B cell (primary cell): ENCODE measurements at regions not wholly inside any gene's neighbourhood (a gene's known extent, or its start where the extent isn't known, plus 50 kb on each side); places are given as distances from the start of the nearest gene placed in this dataset.

ENCODE experiments used
- EZH2 ChIP-seq: IDR thresholded peaks from 2 replicates; pipeline ENCODE4 v1.6.1; 2012; ENCODE audit warnings: borderline replicate concordance, low read depth, mild to moderate bottlenecking, moderate library complexity, low read length; ENCODE audit not compliant: insufficient read depth, poor library complexity, severe bottlenecking
- TF ChIP-seq, protein P1 (sequence below): fragments of 200-600 bp; IDR thresholded peaks from one replicate; pipeline ENCODE4 v1.8.0; 2022; ENCODE audit warnings: antibody characterized with exemption, mild to moderate bottlenecking

DNA sequence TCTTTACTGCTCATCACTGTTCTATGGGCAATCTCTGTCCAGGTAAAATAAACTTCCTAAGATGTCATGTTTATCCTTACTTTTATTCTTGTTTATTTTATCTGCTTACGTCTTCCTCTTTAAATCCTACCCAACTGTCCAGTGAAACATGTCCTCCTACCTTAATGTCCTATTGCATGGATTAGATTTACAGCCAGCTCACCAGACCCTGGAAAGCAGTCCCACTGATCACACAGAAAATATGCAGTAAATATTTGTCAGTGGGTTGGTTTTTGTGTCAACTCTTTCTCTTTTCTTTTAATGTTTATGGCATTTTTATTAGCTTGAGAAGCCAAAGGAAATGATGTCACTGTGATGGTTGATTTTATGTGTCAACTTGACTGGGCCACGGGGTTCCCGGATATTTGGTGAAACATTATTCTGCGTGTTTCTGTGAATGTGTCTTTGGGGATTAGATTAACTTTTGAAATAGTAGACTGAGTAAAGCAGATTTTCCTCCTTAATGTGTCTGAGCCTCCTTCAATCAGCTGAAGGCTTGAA, 258.3 kb downstream of the SRGAP2C start:
- TF ChIP-seq EZH2: no peak
- TF ChIP-seq, protein P1, sequence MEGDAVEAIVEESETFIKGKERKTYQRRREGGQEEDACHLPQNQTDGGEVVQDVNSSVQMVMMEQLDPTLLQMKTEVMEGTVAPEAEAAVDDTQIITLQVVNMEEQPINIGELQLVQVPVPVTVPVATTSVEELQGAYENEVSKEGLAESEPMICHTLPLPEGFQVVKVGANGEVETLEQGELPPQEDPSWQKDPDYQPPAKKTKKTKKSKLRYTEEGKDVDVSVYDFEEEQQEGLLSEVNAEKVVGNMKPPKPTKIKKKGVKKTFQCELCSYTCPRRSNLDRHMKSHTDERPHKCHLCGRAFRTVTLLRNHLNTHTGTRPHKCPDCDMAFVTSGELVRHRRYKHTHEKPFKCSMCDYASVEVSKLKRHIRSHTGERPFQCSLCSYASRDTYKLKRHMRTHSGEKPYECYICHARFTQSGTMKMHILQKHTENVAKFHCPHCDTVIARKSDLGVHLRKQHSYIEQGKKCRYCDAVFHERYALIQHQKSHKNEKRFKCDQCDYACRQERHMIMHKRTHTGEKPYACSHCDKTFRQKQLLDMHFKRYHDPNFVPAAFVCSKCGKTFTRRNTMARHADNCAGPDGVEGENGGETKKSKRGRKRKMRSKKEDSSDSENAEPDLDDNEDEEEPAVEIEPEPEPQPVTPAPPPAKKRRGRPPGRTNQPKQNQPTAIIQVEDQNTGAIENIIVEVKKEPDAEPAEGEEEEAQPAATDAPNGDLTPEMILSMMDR: no peak
